Esophagus squamous epithelium (tissue), 4 donors: ENCODE measurements at regions not wholly inside any gene's neighbourhood (a gene's known extent, or its start where the extent isn't known, plus 50 kb on each side); places are given as distances from the start of the nearest gene placed in this dataset.

Experiments
- POLR2A ChIP-seq, 4 donors: fragments of 450-650 bp; IDR thresholded peaks; one replicate each; pipeline ENCODE4 v1.6.1; 2017; ENCODE audit warnings: antibody characterized with exemption in 4 of 4, mild to moderate bottlenecking in 4 of 4, moderate library complexity in 3 of 4
- TF ChIP-seq, protein P1 (sequence below), 6 experiments: fragments of 450-650 bp in 4 of 6; fragments of 200-600 bp in 2 of 6; sonication (generic) in 2 of 6; IDR thresholded peaks; one replicate each; pipeline ENCODE4 v1.5.1; 2016 to 2019; ENCODE audit warnings: antibody characterized with exemption in 6 of 6, mild to moderate bottlenecking in 4 of 6, moderate library complexity in 4 of 6

GRCh38 chrY:21039811-21040210 is 283.9 kb downstream of the RPS4Y2 start:
- TF ChIP-seq, protein P1, sequence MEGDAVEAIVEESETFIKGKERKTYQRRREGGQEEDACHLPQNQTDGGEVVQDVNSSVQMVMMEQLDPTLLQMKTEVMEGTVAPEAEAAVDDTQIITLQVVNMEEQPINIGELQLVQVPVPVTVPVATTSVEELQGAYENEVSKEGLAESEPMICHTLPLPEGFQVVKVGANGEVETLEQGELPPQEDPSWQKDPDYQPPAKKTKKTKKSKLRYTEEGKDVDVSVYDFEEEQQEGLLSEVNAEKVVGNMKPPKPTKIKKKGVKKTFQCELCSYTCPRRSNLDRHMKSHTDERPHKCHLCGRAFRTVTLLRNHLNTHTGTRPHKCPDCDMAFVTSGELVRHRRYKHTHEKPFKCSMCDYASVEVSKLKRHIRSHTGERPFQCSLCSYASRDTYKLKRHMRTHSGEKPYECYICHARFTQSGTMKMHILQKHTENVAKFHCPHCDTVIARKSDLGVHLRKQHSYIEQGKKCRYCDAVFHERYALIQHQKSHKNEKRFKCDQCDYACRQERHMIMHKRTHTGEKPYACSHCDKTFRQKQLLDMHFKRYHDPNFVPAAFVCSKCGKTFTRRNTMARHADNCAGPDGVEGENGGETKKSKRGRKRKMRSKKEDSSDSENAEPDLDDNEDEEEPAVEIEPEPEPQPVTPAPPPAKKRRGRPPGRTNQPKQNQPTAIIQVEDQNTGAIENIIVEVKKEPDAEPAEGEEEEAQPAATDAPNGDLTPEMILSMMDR (IDR thresholded peaks at IDR 0.05) = no peak
- TF ChIP-seq POLR2A (IDR thresholded peaks at IDR 0.05) = no peak
